Fibroblast of lung (primary cell): ENCODE measurements at regions not wholly inside any gene's neighbourhood (a gene's known extent, or its start where the extent isn't known, plus 50 kb on each side); places are given as distances from the start of the nearest gene placed in this dataset.

Source experiments
- DNase-seq, 2 donors: peaks; one replicate each; pipeline versions ENCODE4 v3.0.0 to v3.0.0-alpha.2; 2010; ENCODE audit warnings: low read depth in 2 of 2
- H2AFZ ChIP-seq: 2 replicates; pipeline ENCODE4 v1.5.1; 2012; ENCODE audit warnings: low read length, control low read depth, inconsistent platforms
- H3K27ac ChIP-seq: 2 replicates; pipeline ENCODE4 v1.5.1; 2011; ENCODE audit warnings: low read length, control low read depth; ENCODE audit not compliant: insufficient read depth
- H3K27me3 ChIP-seq: 2 replicates; pipeline ENCODE4 v1.5.1; 2011; ENCODE audit warnings: mild to moderate bottlenecking, low read length; ENCODE audit not compliant: control insufficient read depth, insufficient read depth
- H3K36me3 ChIP-seq: 2 replicates; pipeline ENCODE4 v1.5.1; 2011; ENCODE audit warnings: low read length; ENCODE audit not compliant: control insufficient read depth, insufficient read depth
- H3K4me1 ChIP-seq: 2 replicates; pipeline ENCODE4 v1.5.1; 2011; ENCODE audit warnings: low read length; ENCODE audit not compliant: control insufficient read depth, insufficient read depth; ENCODE audit errors: extremely low read depth
- H3K4me2 ChIP-seq: 2 replicates; pipeline ENCODE4 v1.5.1; 2011; ENCODE audit warnings: low read length, control low read depth; ENCODE audit not compliant: insufficient read depth; ENCODE audit errors: extremely low read depth
- H3K4me3 ChIP-seq, 4 experiments: fragments of 200-600 bp in 1 of 4; sonication (generic) in 1 of 4; replicated peaks in 1 of 4; 2 replicates each; pipeline ENCODE4 v1.5.1; 2011 to 2016; ENCODE audit warnings: low read length in 4 of 4, low read depth in 3 of 4, mild to moderate bottlenecking in 3 of 4, control low read depth in 2 of 4, inconsistent platforms in 1 of 4, mixed read lengths in 1 of 4; ENCODE audit not compliant: insufficient read depth in 1 of 4; ENCODE audit errors: control extremely low read depth in 1 of 4
- H3K79me2 ChIP-seq: 2 replicates; pipeline ENCODE4 v1.5.1; 2012; ENCODE audit warnings: mild to moderate bottlenecking, low read length, inconsistent platforms; ENCODE audit not compliant: control insufficient read depth, insufficient read depth
- H3K9ac ChIP-seq: 2 replicates; pipeline ENCODE4 v1.5.1; 2011; ENCODE audit warnings: mild to moderate bottlenecking, low read length, control low read depth; ENCODE audit not compliant: insufficient read depth
- H3K9me3 ChIP-seq: 2 replicates; pipeline ENCODE4 v1.5.1; 2012; ENCODE audit warnings: low read depth, low read length; ENCODE audit not compliant: control insufficient read depth, insufficient read depth
- H4K20me1 ChIP-seq: 2 replicates; pipeline ENCODE4 v1.5.1; 2011; ENCODE audit warnings: low read length; ENCODE audit not compliant: control insufficient read depth, insufficient read depth; ENCODE audit errors: extremely low read depth
- CTCF ChIP-seq, 2 donors: IDR thresholded peaks in 1 of 2; conservative IDR thresholded peaks in 1 of 2; 1 replicate in 1 of 2; 2 replicates in 1 of 2; pipeline ENCODE4 v1.5.1; 2011 to 2012; ENCODE audit warnings: low read length in 2 of 2, control low read depth in 1 of 2, inconsistent platforms in 1 of 2, low read depth in 1 of 2, mild to moderate bottlenecking in 1 of 2
- EZH2 ChIP-seq: IDR thresholded peaks from 2 replicates; pipeline ENCODE4 v1.5.1; 2012; ENCODE audit warnings: low read length, control low read depth, mild to moderate bottlenecking; ENCODE audit errors: missing control alignments

- H3K27ac ChIP-seq, result no peak overlapping the region
- H3K27me3 ChIP-seq, result no peaks in the 10 kb centered on the region
- no peak for DNase-seq
- H3K9ac ChIP-seq, result no peak overlapping the region
- H3K9me3 ChIP-seq, result no peaks in the 10 kb centered on the region
- H4K20me1 ChIP-seq, result no peaks in the 10 kb centered on the region
- TF ChIP-seq CTCF (conservative IDR thresholded peaks at IDR 0.05 in 1 of 2, IDR thresholded peaks at IDR 0.05 in 1 of 2; ENCODE audit: low read depth in 1 of 2, low read length in 2 of 2), result no peak
- TF ChIP-seq EZH2, result no peak
- H3K36me3 ChIP-seq, result no peaks in the 10 kb centered on the region
- H2AFZ ChIP-seq, result no peak overlapping the region
- no peak overlapping the region for H3K4me2 ChIP-seq
- H3K4me1 ChIP-seq, result no peaks in the 10 kb centered on the region
- no peak overlapping the region for H3K4me3 ChIP-seq
- H3K79me2 ChIP-seq, result no peaks in the 10 kb centered on the region
These were observed 238.8 kb downstream of the PDCD6IP start for GRCh38 chr3:34037260-34037659.

GRCh38 chr3:34038131-34038530 is 239.7 kb downstream of the PDCD6IP start:
- no peaks in the 10 kb centered on the region for H3K36me3 ChIP-seq
- no peak for DNase-seq
- no peaks in the 10 kb centered on the region for H4K20me1 ChIP-seq
- no peaks in the 10 kb centered on the region for H3K4me1 ChIP-seq
- H3K4me2 ChIP-seq, result no peak overlapping the region
- H3K9me3 ChIP-seq, result no peaks in the 10 kb centered on the region
- no peak overlapping the region for H2AFZ ChIP-seq
- TF ChIP-seq CTCF (conservative IDR thresholded peaks at IDR 0.05 in 1 of 2, IDR thresholded peaks at IDR 0.05 in 1 of 2; ENCODE audit: low read depth in 1 of 2, low read length in 2 of 2), result no peak
- no peak for TF ChIP-seq EZH2
- H3K4me3 ChIP-seq, result no peak overlapping the region
- no peaks in the 10 kb centered on the region for H3K79me2 ChIP-seq
- no peak overlapping the region for H3K9ac ChIP-seq
- no peaks in the 10 kb centered on the region for H3K27me3 ChIP-seq
- no peak overlapping the region for H3K27ac ChIP-seq

GRCh38 chr3:34046154-34046553 is 247.7 kb downstream of the PDCD6IP start:
- Histone ChIP-seq H3K27me3 (no peaks in the 10 kb centered on the region), H3K79me2 (no peaks in the 10 kb centered on the region), H3K9me3 (no peaks in the 10 kb centered on the region), H3K4me1 (no peaks in the 10 kb centered on the region), H3K27ac (no peak overlapping the region), H3K4me3 (no peak overlapping the region), H3K36me3 (no peaks in the 10 kb centered on the region), H2AFZ (no peak overlapping the region), H4K20me1 (no peaks in the 10 kb centered on the region), H3K4me2 (no peak overlapping the region), H3K9ac (no peak overlapping the region)
- TF ChIP-seq EZH2, result no peak
- no peak for TF ChIP-seq CTCF (conservative IDR thresholded peaks at IDR 0.05 in 1 of 2, IDR thresholded peaks at IDR 0.05 in 1 of 2; ENCODE audit: low read depth in 1 of 2, low read length in 2 of 2)
- no peak for DNase-seq
